Activated CD4-positive, alpha-beta T cell treated with anti-CD3 and anti-CD28 coated beads, Interleukin-2, amount 50 U/mL, for 24 hours (primary cell): ENCODE measurements at regions not wholly inside any gene's neighbourhood (a gene's known extent, or its start where the extent isn't known, plus 50 kb on each side); places are given as distances from the start of the nearest gene placed in this dataset.

Source experiments
- DNase-seq, 2 donors: peaks; one replicate each; pipeline ENCODE4 v3.0.0-alpha.2; 2020; ENCODE audit warnings: low read depth in 1 of 2, low spot score in 1 of 2

DNA sequence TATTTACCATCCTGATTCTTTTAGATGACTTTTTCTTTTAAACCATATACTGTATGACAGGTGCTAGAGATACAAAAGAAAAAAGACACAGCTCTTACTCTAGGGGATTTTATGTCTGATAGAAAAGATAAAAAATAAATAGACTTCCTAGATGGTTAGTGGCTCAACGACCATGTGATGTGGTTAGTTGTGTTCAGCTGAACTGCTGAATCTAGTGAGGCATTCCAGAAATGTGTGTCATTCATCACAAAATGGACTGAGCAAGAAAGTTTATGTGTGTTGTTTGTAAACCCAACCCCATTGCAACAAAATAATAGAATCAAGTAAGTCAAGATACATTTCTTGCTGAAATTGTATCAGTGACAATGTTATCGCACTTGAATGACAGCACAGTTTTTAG lies 205.8 kb upstream of the LYPLAL1 start:
- DNase-seq: no peak

DNA sequence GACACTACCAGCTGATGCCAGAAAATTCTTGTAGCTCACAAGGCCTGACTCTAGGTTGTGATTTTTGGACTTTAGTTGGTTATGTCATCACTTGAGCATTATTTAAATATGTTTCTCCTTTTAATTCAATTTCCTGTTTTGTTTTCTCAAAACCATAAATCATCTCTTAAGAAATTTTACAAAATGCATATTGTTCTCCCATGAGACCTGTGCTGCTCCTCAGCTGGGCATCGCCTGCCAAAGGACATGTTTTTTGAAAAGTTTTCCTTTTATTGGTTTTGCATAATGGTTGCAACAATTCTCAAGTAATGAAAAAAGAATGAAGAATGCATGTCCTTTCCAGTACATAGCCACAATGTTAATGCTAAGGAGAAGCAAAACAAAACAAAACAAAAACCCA lies 204.7 kb upstream of the LYPLAL1 start:
- DNase-seq: no peak

DNA sequence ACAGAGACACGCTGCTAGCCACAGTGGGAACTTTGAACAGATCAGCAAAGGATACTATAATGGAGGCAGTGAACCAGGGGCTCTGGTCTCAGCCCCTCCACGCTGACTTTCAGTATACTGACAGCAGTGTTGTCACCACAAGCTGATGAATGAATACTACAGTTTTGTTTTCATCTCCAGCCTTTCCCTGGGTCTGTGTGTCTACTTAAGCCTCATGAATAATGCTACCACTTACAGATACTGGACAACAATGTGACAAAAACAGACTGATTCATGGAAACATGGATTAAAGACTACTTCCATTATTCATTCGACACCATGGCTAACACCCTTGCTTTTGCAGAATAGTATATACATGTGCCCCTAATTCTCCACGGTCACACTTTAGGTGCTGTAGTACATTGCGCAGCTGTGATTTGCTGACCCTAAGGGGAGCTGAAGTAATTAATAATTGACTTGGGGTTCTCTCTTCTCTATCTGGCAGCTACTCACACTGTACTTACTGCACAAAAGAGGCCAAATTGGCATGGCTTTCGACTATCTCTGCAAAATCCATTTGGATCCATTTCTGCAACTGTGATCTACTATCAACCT lies 203.2 kb upstream of the LYPLAL1 start:
- no peak for DNase-seq

DNA sequence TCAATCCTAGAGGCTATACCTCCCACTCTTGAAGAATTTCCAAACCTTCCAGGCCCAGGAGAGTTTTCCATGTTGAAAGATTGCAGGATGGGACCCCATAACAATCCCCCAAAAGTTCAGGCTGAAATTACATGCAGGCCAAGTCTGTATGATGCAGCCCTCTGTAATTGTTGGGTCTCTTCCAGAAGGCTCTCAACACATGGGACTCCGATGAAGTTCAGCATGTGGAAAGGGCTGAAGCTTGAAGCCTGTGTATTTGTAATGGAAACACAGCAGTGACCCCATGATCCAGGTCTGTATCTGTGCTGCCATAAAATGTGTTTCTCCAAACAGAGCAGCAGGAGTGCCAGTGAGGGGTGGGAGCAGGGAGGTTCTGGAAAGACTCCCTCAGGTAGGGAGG lies 202.5 kb upstream of the LYPLAL1 start:
- no peak for DNase-seq

DNA sequence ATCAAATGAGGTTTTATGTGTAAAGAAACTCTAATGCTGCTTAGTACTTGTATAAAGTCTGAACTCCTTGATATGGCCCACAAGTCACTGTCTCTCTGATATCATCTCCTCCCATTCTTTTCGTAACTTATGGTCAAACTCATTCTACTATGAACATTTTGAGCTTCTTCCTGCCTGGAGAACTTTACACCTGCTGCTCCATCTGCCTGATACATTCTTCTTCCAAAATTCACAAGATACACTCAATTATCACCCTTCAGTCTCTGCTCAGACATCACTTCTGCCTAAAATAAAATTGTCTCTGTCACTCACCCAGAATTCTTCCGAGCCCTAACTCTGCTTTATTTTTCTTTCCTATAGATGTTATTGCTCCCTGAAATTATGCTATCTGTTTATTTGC lies 192.8 kb upstream of the LYPLAL1 start:
- DNase-seq: no peak

DNA sequence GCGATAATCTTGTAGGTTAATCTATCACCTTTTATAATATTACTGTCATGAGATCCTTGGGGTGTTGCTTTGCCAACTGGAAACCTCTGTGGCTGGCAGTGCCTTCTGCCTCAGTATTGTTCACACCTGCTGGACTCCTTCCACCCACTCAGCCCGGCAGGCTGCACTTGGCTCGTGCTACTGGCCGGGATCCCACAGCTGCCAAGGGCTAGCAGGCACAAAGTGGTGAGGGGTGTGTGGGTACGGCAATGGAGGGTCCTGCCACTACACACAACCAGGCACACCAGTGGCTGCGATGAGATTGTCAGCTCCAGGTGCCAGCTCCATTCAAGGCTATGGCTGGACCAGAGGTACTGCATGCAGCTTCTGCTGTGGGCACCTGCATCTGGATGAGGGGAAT lies 191.2 kb upstream of the LYPLAL1 start:
- DNase-seq: no peak

DNA sequence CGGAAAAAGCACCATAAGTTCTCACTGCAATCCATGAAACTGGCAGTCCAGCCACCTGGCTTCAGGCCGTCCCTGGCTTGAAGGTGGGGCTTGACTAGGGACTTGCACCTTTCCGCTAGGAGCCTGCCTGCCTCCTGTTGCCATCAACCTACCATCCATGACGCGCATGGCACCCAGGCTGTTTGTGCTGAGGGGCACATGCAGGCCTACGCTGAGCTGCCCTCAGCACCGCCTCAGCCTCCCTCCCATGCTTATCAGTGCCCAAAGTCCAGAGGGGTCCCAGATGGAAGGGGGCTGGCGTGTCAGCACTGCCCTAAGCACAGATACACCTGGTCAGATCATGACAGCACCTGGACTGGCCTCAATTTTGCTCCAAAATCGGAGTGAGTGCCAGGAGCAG lies 190.2 kb upstream of the LYPLAL1 start:
- DNase-seq: no peak

DNA sequence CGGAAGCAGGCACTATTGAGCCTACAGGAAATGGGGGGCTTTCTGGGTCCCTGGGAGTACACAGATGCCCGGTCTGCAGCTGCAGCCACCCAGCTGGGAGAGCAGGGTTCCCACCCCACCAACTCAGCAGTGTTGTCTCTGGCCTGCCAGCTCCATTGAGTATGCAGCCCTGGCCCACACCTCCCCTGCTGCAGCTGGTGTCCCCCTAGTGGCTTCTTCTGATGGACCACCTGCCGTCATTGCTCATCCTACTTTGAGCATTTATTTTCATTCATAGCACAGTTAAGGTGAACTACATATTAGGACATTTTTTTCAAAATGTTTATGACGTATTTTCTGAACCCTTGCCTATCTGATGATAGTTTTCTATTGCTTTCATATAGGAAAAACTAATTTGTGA lies 189.8 kb upstream of the LYPLAL1 start:
- DNase-seq: no peak

DNA sequence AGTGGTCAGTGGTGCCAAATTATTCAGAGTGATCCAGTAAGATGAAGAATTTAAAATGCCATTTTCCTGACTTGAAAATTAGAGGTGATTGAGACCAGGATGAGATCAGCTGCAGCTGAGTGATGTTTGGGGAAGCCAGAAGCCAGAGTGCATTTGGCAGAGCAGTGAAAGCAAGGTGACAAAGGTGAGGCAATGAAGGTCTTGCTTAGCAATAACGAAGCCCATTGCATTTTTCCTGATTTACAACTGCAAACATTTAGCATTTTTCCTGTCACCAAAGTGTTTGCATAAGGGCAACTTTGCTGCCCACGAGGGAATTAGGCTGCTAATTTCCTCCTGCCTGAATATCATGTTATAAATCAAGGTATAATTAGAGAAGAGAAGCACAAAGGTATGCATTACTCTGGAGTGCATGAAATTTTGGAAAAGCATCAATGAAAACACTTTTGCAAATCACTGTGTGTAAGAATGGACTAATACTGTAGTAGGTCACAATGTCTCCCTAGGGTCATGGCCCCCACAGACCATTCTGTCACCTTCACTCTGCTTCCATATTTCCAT lies 188.2 kb upstream of the LYPLAL1 start:
- no peak for DNase-seq

DNA sequence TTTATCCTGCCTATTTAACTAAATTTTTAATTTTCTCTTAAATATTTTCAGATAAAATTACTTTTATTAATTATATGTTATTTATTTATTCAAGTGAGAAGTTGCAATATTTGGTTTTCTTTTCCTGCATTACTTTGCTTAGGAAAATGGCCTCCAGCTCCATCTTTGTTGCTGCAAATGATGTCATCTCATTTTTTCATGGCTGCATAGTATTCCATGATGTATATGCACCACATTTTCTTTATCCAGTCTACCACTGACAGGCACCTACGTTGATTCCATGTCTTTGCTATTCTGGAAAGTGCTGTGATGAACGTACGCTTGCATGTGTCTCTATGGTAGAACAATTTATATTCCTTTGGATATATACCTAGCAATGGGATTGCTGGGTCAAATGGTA lies 186.9 kb upstream of the LYPLAL1 start:
- no peak for DNase-seq

DNA sequence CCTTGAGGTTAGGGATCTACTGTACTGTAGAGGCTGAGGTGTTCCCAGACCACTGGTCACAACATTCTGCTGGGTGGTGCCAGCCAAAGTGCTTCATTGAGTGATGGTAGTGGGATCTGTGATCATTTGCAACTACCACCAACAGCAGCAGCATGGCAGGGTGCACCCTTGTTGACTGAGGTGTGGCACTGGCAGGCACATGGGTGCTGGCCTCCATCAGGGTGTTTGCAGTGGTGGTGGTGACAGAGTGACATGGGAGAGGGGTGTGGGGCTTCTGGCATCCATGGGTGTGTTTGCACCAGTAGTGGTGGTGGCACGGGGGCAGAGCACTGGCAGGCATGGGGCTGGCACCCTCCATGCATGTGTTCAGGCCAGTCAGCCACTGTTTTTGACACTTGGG lies 183.7 kb upstream of the LYPLAL1 start:
- DNase-seq: no peak

DNA sequence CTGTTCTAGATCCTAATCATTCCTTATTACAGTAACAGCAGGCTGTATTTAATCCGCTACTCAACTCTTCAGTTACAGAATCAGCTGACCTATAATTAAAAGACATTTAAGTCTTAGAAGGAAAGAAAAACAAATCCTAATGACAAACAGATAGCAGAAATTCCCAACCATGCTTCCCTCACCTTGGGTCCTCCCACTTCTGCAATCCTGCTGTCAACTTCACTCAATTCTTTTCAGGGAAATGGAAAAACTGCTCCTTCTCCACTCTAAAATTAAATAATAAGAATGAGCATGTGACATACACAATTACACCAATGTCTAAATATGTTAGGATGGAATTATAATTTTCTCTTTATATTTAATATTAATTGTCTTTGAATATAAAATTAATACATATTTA lies 182.6 kb upstream of the LYPLAL1 start:
- no peak for DNase-seq

DNA sequence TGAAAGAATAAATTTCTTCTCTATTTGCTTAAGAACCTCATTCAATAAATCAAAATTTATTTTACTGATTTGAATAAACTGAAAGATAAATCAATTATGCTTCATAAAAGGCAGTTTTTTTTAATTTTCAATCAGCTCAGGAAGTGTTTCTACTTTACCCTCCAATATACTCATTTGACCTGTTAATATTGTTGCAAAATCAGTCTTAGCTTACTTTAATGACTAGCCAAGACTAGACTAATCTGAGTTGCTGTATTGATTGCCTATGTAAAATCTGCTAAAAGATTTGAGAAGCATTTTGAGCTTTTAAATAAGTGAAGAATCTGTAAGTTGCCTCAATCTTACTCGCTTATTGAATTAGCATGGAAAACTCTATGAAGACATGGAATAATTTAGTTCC lies 179.1 kb upstream of the LYPLAL1 start:
- DNase-seq: no peak

DNA sequence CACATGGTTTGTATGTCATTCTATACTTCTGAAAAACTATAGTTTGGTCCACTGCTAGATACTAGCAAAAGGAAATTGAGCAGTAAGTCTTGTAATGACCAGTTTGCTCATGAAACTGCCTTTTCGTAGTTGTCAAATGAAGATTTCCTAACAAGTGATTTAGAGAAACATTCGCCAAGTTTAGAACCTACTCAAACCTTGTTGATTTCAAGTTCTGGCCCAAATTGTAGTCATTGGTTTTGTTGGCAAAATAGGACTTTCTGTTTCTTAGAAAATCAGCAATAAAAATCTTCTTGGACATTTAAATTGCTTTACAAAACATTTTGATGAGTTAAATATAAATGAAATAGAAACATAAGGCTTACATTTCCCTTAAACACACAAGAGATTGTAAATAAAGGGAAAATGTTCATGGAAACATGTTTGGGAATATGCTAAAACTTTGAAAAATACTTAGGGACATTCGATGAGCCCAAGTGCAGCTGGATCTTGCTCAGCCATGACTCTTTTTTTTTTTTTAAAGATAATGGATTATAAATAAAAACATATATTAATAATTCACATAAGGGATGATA lies 178.5 kb upstream of the LYPLAL1 start:
- no peak for DNase-seq

DNA sequence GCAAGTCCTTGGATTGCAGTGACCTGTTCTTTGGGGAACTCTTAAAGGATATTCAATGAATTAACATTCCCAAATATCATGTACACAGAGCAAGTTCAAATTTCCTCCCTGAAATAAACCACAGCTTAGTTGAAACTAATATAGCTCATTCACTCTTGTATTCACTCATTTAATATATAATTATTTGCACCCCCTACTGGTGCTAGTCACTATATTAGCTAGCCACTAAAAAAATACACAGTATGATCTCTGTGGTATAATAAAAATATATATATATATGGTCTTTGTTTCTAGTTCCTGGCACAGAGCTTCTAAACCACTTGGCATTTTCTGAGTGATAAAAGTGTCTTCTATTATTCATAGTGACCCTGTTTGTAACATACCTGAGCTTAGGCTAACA lies 177.3 kb upstream of the LYPLAL1 start:
- DNase-seq: no peak

DNA sequence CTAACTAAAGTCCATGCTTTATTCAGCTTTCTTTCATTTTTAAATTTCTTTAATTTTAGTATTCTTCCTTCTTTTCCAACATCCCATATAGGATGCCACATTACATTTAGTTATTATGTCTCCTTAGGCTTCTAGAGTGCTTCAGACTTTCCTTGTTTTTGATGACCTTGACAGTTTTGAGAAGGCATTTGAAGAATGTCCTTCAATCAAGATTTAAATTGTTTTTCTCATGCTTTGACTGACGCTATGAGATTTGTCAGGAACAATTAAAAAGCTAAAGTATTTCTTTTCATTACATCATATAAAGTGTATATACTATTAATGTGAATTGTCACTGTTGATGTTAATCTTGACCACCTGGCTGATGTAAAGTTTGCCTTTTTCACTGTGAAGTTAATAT lies 173.7 kb upstream of the LYPLAL1 start:
- no peak for DNase-seq

DNA sequence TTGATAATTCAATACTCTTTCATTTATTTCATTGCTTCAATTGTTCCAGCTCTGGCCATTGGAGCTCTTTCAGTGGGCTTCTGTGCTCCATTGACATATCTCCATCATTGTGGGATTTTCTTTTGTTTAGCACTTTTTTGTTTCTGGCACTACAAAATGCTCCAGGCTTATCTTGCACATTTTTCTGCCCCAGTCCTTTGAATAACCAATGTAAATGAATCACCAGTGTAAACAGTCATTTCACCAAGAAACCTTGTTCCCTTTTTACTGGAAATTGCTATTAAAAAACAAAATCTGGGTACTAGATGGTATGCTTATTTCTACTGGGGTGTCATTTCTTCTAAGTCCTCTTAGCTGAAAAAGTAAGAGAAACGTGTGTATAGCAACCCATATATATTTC lies 173.0 kb upstream of the LYPLAL1 start:
- no peak for DNase-seq

DNA sequence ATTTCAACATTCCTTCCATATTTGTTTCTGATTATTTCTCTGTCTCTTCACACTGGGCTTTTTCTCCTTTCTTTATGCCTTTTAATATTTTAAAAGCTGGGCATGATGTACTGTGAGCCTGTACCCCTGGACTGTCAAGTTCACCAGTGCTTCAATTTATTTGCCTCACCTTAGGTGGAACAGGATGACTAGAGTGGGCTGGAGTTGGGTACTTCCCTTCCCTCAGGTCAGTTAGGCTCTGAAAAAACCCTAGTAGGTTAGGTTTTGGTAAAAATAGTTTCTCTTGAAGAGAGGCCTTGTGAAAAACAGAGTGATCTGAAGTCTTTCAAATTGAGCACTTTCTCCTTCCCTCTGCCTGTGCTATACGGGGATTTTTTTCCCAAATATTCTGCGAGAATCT lies 163.0 kb upstream of the LYPLAL1 start:
- DNase-seq: no peak

DNA sequence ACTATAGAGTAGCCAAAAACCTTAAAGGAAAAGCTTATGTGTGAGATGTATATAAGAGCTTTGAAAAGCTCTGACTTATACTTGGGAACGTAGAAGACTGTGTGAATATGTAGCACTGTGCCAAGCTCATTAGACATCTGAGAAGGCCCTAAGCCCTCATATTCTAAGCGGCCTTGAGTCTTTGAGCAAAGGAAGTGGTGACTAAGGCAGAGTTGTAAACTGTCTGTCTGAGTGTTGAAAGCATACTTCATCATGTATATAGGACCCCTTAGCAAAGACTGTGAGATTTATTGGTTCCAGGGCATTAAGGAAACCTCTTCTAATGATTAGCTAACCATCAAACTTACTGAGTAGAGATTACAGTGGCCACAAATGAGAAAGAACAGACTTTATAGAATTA lies 153.3 kb upstream of the LYPLAL1 start:
- no peak for DNase-seq

DNA sequence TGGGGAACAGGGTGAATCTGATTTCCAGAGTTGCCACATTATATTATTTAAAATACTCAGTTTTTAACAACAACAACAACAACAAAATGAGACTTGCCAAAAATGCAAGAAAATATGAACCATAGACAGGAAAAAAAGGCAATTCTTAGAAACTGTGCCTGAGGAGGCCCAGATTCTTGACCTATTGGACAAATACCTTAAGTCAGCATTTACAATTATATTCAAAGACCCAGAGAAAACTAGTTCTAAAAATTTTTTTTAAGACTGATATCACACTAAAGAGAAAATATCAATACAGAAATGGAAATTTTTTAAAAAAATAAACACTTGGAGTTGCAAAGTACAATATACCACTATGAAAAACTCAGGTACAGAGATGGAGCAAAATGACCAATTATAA lies 152.8 kb upstream of the LYPLAL1 start:
- no peak for DNase-seq

DNA sequence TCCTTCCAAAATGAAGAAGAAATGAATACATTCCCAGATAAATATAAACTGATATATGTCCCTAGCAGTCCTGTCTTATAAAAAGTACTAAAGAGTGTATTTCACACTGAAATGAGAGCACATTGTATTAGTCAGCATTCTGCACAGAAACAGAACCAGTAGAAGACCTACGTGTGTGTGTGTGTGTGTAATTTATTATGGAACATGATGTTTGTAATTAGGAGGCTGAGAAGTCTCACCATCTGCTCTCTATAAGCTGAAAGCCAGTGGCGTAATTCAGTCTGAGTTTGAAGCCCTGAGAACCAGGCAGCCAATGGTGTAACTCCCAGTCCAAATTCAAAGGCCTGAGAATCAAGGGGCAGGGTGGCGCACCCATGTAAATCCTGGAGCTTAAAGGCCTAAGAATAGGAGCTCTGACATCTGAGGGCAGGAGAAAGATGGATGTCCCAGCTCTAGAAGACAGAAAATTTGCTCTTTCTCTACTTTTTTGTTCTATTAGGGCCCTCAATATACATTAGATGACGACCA lies 146.5 kb upstream of the LYPLAL1 start:
- DNase-seq: no peak

DNA sequence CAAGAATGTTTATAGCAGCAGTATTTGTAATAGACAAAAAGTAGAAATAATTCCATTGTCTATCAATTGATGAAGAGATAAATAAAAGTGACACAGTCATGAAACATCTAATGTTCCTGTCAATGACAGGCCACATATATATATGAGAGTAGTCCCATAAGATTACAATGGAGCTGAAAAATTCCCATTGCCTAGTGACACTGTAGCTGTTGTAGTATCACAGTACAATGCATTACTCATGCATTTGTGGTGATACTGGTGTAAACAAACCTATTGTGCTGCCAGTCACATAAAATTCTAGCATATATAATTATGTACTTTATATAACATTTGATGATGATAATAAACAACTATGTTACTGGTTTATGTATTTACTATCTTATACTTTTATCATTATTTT lies 141.9 kb upstream of the LYPLAL1 start:
- no peak for DNase-seq

DNA sequence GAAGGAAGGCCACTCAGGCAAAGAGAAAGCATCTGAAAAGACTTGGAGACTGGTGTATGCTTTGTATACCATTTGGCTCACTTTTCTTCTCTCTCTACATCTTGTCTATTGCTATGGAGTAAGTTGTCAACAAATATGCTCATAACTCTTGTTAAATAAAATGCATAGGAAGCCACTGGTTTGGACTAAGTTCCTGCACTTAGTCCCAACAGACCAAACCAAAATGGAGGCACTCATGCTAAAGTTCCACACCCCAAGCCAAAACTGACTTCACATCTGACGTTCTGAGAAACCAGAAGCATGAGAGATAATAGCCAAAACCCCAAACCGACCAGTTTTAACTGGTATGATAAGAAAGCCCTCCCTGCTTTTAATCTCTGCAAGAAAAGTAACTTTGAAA lies 135.3 kb upstream of the LYPLAL1 start:
- DNase-seq: no peak
